HG03565 (cell line): ENCODE measurements at regions not wholly inside any gene's neighbourhood (a gene's known extent, or its start where the extent isn't known, plus 50 kb on each side); places are given as distances from the start of the nearest gene placed in this dataset.

Experiments used
- ATAC-seq: cut with Tn5 transposase; IDR thresholded peaks from one replicate; pipeline ENCODE4 v1.9.1; 2021; ENCODE audit warnings: mild to moderate bottlenecking, moderate library complexity; ENCODE audit not compliant: unreplicated experiment

DNA sequence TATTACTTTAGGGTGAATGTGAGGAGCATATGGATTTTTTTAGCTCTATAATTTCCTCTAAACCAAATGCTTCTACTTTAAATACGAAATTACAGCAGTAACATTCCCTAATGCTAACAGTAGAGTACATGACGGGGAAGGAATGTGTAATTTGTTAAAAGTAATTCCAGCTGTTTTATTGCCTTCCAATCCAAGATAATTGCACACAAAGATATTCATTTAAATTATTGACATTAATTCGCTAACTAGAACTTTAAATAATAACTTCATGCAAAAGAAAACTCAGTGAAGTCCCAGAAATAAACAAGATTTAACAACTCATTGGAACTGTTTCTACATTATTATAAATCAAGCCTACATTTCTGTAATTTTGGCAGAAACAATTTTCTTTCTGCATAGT, 261.4 kb upstream of the CFAP20DC start:
- ATAC-seq: no peak

DNA sequence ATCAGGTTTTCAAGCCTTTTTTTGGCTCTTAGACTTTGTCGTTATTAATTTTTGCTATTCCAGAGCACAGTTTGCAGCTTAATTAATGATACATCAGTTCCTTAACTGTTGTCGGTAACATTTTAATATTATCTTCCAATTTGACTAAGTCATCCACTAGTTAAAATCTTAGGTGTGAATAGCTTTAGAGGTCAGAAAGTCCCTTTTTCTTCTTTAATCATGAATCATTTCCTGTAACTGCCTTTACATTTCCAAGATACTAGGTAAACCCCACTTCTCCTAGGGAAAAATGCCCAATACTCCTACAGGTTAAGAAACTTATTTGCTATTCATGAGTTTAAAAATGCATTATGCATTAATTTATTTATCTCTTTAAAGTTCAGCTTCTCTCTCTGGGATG, 260.9 kb upstream of the CFAP20DC start:
- ATAC-seq: no peak

DNA sequence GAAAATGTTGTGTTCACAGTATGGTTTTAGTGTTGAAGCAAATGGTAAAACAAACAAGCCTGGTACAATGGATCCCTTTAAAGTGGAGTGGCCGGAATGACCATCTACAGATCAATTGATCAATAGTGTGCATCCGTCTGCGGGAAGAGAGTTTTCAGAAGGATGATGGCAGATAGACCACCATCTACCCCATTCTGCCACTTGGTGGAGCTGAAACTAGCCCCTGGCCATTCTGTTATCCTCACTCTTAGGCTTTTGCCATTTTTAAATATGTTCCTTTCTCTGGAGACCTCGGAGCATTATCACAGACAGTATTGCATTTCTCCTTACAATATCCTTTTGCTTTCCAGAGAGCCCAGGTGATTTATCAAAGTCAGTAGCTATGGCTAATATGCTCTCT, 258.9 kb upstream of the CFAP20DC start:
- ATAC-seq: no peak

DNA sequence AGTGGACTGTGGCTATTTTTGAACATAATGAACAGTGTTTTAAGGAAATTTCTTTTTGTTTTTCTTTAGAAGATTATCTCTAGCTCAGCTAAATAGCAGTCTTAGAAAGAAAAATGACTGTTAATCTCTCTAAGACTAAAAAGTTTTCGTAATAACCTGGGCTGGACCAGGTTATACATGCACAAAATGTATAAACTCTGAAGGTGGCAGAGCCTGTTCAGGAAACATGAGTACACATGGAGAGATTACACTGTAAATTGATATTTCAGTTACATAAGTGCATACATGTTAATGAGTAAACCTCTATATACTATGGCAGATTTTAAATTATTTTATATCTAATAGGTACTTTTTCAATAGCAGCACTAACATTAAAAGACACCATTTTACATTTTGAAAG, 258.2 kb upstream of the CFAP20DC start:
- ATAC-seq: no peak

GRCh38 chr3:59306436-59306835, 256.6 kb upstream of the CFAP20DC start:
- no peak for ATAC-seq

DNA sequence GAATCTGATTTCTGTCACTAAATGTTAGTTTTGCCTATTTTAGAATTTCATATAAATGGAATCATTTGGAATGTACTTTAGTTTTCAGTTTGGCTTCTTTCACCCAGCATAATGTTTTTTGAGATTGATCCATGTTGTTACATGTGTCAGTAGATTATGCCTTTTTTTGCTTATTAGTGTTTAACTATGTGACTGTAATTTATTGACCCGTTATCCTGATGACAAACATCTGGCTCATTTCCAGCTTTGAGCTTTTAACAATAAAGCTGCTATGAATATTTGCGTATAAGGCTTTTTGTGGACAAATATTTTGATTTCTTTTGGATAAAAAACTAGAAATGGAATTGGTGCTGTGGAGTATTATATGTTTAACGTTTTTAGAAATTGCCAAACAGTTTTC, 254.5 kb upstream of the CFAP20DC start:
- no peak for ATAC-seq

- ATAC-seq: no peak
Measured at GRCh38 chr3:59303452-59303851, 253.6 kb upstream of the CFAP20DC start.

- no peak for ATAC-seq
Measured at GRCh38 chr3:59302442-59302841, 252.6 kb upstream of the CFAP20DC start.

DNA sequence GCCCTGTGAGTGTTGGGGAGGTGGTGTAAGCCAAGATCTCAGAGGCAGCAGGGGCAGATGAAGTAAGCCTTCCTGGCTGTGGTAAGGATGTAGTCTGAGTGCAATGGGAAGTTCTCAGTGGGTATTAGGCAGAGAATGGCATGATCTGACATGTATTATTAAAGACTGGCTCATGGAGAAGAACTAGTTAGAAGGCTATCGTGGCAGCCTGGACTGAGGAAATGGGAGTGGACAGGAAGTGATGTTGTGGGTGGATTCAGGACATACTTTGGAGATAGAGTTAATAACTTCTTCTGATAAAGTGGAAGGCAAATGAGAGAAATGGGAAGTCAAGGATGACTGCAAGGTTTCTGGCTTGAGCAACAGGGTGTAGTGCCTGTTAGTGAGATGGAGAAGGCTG, 250.9 kb upstream of the CFAP20DC start:
- ATAC-seq: no peak

GRCh38 chr3:59299561-59299960, 249.7 kb upstream of the CFAP20DC start:
- no peak for ATAC-seq

DNA sequence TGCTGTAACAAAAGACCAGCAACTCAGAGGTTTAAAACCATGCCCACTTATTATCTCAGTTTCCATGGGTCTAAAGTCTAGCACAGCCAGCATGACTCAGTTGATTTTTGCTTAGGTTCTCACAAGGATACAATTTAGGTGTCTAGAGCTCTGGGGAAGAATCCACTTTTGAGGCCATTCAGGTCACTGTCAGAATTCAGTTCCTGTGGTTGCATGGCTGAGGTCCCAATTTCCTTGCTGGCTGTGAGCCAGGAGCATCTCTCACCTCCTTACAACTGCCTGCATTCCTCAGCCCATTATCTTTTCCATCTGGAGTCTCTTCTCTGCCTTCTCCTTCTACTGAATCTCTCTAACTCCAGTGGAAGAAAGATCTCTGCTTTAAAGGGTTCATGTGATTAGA, 240.5 kb upstream of the CFAP20DC start:
- no peak for ATAC-seq

- no peak for ATAC-seq
Measured at GRCh38 chr3:59289831-59290230, 240.0 kb upstream of the CFAP20DC start.

DNA sequence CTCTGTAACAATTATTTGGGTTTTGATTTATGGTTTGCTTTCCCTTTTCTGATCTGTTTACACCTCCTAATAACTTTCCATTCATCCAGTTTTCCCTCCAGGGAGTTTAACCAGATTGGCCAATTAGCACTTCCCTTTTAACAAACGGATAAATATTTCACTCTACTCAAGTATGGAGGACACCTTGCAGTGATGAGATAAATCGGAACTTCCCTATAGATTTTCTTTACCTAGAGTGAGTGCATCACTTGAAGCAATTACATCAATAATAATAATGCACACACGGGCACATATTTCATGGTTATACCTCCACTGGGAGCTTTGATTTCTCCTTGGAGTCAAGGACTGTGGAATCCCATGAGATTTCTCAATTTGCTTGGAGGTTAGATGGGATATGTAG, 239.1 kb upstream of the CFAP20DC start:
- no peak for ATAC-seq

- ATAC-seq: no peak
Measured at GRCh38 chr3:59286791-59287531, 237.1 kb upstream of the CFAP20DC start.

DNA sequence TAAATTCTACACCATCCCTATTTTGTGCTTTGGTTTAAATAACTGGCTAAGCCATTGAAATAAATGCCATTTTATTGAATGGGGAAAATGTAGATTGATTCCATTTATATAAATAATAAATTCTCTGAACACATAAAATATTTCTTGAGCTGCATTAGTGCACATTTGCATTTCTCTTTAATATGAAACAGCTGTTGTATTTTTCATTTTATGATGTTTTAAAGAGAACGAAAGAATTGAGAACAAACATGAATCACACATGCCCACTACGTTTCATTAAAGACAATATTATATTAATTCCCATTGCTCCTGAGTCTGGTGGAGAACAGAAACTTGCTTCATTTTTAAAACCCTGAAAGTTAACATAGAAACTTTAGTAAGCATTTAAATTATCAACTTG, 235.7 kb upstream of the CFAP20DC start:
- no peak for ATAC-seq

DNA sequence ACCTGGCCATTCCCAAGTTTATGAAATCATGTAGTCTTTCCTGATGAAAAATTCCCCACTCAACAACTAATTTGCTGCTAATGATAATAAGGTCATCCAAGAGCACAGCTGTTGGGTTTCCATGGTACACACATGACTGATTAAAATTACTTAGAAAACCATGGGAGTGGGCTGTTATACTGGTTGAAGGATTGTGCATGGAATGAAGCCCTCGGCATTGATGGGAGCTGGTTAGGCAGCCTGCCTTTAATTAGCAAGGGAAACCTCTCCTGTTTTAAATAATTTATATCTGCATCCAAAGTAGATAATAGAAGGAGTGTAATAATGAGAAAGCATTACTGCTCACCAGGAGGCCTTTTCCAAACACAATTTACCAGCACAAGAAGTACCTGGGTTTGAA, 235.1 kb upstream of the CFAP20DC start:
- no peak for ATAC-seq

DNA sequence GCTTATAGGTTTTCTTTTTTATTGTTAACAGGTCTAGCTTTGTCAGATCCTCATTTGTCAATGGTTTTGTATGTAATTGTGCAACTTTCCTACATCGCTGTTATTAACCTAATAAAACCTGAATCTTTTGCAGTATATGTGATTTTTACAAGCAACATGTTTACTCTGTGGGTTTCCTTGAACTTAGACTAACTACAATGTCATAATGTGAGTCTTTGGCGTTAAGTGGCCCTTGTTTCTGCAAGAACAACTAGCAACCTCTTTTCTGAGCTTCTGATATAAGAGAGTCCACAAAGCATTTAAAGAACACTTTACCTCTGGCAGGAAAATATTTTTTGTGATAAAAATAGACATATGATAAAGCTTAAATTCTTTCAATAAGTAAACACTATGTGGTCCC, 230.3 kb upstream of the CFAP20DC start:
- no peak for ATAC-seq

DNA sequence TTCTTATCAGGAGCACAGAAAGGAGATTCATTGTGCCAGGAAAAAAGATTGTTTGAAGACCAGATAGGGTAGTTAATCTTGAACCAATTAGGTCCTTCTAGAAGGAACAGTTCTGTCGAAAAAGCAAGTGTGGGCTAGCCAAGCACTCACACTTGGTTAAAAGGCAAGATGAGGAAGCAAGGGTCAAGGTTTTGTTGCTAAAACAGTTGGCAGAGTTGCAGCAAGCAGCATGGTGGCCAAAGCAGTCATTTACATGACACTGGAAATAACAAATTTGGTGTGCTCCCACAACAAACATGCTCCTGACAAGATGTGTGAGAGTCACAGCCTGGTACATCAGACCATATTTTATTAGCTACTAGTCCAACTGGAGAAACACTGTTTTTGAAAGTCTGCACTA, 228.0 kb upstream of the CFAP20DC start:
- no peak for ATAC-seq

GRCh38 chr3:59277201-59277600, 227.4 kb upstream of the CFAP20DC start:
- no peak for ATAC-seq

GRCh38 chr3:59273976-59274375, 224.2 kb upstream of the CFAP20DC start:
- no peak for ATAC-seq

GRCh38 chr3:59271971-59272370, 222.1 kb upstream of the CFAP20DC start:
- no peak for ATAC-seq

- no peak for ATAC-seq
Measured at GRCh38 chr3:59270921-59271320, 221.1 kb upstream of the CFAP20DC start.

DNA sequence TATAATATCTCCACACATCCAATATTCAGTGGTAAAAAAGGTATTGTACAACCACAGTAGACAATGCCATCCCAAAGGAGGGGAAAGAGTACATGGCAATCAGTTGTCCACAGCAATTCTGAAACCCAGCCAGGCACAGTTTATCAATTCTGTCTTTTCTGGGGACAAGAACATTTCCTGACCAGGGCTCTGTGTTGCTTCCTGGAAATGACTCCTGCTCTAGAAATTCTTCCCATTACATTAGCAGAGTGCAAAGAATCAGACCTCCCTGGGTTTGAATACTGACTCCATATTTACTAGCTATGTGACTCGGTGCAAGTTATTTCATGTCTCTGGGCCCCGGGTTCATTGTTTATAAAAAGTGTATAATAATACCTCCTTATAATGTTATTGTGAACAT, 220.4 kb upstream of the CFAP20DC start:
- no peak for ATAC-seq
